ENCODE measurements at regions not wholly inside any gene's neighbourhood (a gene's known extent, or its start where the extent isn't known, plus 50 kb on each side); places are given as distances from the start of the nearest gene placed in this dataset.
A peak's percentile ranks its signal among the peaks of the same experiment; 100 is the strongest.

DNA sequence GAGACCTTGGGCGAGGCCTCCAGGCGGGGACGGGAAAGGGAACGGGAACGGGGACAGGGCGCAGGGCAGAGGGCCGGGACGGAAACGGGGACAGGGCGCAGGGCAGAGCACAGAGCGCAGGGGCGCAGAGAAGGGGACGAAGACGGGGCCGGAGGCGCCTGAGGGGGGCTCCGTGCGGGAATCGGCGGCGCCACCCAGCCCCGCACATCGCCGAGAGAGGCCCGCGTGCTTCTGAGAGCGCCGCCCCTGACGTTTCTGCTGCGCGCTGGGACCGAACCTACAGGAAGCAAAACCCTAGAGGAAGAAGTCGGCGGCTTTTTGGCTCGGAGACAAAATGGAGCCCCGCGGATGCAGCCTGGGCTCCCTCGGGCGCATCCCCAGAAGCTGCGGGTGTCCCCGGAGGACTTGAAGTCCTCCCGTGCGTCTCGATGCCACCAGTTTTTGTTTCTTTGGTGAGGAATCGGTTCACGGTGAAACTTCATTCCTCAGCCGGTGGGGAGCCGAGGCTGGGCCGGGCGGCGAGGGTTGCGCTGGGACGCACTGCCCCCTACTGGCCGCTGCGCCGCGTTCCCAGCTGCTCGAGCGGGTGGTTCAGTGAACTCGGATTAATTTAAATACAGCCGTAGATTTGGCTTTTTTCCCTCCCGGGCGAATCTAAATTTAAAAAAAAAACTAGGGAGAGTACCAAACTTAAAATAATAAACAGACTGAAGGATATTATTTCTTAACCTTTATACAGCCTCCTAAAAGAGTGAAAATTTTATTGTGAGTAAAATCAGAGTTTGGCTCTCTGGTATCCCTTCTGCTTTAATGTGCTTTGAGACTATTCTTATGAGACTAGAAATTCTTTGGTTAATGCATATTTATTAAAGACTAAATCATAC is 350.0 kb upstream of the ARGLU1 start:
- DNase-seq (ENCODE audit: low read depth) = peak; percentile 19
- peak overlapping the region; percentile 53 for H3K4me3 ChIP-seq (ENCODE audit: low read depth, low read length)
- TF ChIP-seq, protein P1, sequence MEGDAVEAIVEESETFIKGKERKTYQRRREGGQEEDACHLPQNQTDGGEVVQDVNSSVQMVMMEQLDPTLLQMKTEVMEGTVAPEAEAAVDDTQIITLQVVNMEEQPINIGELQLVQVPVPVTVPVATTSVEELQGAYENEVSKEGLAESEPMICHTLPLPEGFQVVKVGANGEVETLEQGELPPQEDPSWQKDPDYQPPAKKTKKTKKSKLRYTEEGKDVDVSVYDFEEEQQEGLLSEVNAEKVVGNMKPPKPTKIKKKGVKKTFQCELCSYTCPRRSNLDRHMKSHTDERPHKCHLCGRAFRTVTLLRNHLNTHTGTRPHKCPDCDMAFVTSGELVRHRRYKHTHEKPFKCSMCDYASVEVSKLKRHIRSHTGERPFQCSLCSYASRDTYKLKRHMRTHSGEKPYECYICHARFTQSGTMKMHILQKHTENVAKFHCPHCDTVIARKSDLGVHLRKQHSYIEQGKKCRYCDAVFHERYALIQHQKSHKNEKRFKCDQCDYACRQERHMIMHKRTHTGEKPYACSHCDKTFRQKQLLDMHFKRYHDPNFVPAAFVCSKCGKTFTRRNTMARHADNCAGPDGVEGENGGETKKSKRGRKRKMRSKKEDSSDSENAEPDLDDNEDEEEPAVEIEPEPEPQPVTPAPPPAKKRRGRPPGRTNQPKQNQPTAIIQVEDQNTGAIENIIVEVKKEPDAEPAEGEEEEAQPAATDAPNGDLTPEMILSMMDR (IDR thresholded peaks at IDR 0.05; ENCODE audit: control insufficient read depth, extremely low read depth, insufficient read depth) = peak; percentile 93

DNA sequence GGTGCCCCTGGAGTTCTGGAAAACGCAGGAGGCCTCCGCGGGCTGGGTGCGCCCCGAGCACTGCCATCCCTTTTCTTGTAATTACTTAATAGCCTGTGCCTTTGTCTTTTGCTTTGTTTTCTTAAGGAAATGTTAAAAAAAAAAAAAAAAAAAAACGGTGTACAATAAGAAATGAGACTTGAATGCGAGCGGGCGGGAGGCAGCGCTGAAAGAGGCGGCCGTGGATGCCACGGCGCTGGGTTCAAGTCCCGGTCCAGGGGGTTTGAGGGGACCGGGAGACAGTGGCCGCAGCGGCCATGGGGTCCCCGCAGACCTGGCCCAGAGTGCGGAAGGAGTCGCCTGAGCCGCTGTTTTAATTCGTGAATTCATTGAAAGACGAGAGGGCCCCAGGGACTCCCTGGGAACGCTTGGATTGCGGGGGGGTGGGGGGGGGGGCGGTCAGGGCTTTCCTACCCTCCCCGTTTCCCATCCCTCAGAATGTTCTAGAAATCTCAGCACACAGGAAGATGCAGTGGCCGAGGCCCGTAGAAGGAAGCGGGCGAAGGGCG is 349.2 kb upstream of the ARGLU1 start:
- no peak for DNase-seq (ENCODE audit: low read depth)
- H3K4me3 ChIP-seq (ENCODE audit: low read depth, low read length) = no peak overlapping the region
- TF ChIP-seq, protein P1 (IDR thresholded peaks at IDR 0.05; ENCODE audit: control insufficient read depth, extremely low read depth, insufficient read depth) = no peak

GRCh38 chr13:106916329-106916976 is 348.5 kb upstream of the ARGLU1 start:
- TF ChIP-seq, protein P1 (IDR thresholded peaks at IDR 0.05; ENCODE audit: control insufficient read depth, extremely low read depth, insufficient read depth) = no peak
- no peak overlapping the region for H3K4me3 ChIP-seq (ENCODE audit: low read depth, low read length)
- no peak for DNase-seq (ENCODE audit: low read depth)

GRCh38 chr13:106915146-106915545 is 347.2 kb upstream of the ARGLU1 start:
- TF ChIP-seq, protein P1 (IDR thresholded peaks at IDR 0.05; ENCODE audit: control insufficient read depth, extremely low read depth, insufficient read depth) = no peak
- DNase-seq (ENCODE audit: low read depth) = no peak
- H3K4me3 ChIP-seq (ENCODE audit: low read depth, low read length) = no peak overlapping the region

- no peak for DNase-seq (ENCODE audit: low read depth)
- TF ChIP-seq, protein P1 (IDR thresholded peaks at IDR 0.05; ENCODE audit: control insufficient read depth, extremely low read depth, insufficient read depth) = no peak
Measured at GRCh38 chr13:106911627-106912026, 343.7 kb upstream of the ARGLU1 start.

DNA sequence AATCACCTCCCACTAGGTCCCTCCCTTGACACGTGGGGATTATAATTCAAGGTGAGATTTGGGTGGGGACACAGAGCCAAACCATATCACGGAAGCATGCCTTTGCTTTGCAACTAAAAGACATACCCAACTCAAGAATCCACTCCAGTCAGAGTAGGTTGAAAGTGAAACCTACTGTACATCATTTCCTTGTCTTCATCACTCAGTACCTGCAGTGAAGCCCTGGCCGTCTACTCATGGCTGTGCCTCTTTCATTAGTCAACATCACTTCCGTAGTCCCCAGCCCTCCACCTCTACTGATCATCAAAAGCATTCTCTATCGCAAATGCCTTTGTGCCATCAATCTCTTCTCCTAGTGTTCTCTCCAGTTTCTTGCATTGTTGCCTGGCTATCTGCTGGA is 343.1 kb upstream of the ARGLU1 start:
- no peak for DNase-seq (ENCODE audit: low read depth)
- H3K4me3 ChIP-seq (ENCODE audit: low read depth, low read length) = no peak overlapping the region
- TF ChIP-seq, protein P1 (IDR thresholded peaks at IDR 0.05; ENCODE audit: control insufficient read depth, extremely low read depth, insufficient read depth) = no peak

More at GRCh38 chr13:106911627-106912026, 343.7 kb upstream of the ARGLU1 start:
- H3K4me3 ChIP-seq (ENCODE audit: low read depth, low read length) = no peak overlapping the region

Data from LNCaP clone FGC (cell line).